ENCODE measurements at regions not wholly inside any gene's neighbourhood (a gene's known extent, or its start where the extent isn't known, plus 50 kb on each side); places are given as distances from the start of the nearest gene placed in this dataset.

DNA sequence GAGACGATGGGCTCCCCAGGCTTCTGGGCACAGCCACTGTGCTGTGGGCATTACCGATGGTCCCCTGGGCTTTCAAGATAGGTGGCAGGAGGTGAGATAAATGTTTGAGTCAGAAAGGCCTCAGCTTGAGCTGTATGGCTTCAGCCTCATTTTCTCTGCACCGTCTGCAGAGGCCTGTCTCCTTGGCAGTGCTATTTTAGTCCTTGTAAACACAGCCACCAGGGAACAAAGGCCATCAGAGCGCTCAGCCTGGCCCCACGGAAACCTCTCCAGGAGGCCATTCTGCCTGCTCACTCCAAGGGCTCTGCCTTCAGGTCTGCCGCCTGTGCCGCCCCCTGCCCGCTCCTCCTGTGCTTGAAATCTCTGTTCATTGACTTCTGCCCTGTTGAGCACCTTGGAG is 1424.9 kb downstream of the TBC1D22A start:
- no peak for TF ChIP-seq GATA2 (IDR thresholded peaks at IDR 0.05; ENCODE audit: low read depth, low read length)
- TF ChIP-seq GATA3 (IDR thresholded peaks at IDR 0.05; ENCODE audit: low read depth, low read length) = no peak
